Parathyroid adenoma (tissue), 2 donors: ENCODE measurements at regions not wholly inside any gene's neighbourhood (a gene's known extent, or its start where the extent isn't known, plus 50 kb on each side); places are given as distances from the start of the nearest gene placed in this dataset.

Experiments used
- H2AFZ ChIP-seq: fragments of 300-600 bp; sonication (generic); one replicate; pipeline ENCODE4 v1.7.0; 2017; ENCODE audit warnings: antibody characterized with exemption, mild to moderate bottlenecking
- H3K27ac ChIP-seq: fragments of 300-600 bp; sonication (generic); one replicate; pipeline ENCODE4 v1.7.0; 2017
- H3K27me3 ChIP-seq: fragments of 300-600 bp; sonication (generic); one replicate; pipeline ENCODE4 v1.7.0; 2017; ENCODE audit warnings: low read length; ENCODE audit not compliant: control insufficient read depth, insufficient read depth
- H3K36me3 ChIP-seq: fragments of 300-600 bp; sonication (generic); one replicate; pipeline ENCODE4 v1.7.0; 2017; ENCODE audit warnings: low read length; ENCODE audit not compliant: control insufficient read depth, insufficient read depth
- H3K4me1 ChIP-seq: fragments of 300-600 bp; sonication (generic); one replicate; pipeline ENCODE4 v1.7.0; 2017; ENCODE audit warnings: control low read depth
- H3K4me2 ChIP-seq: fragments of 300-600 bp; sonication (generic); one replicate; pipeline ENCODE4 v1.7.0; 2017; ENCODE audit warnings: low read length
- H3K4me3 ChIP-seq: fragments of 300-600 bp; sonication (generic); one replicate; pipeline ENCODE4 v1.7.0; 2017; ENCODE audit warnings: low read depth, low read length
- H3K79me2 ChIP-seq: fragments of 300-600 bp; sonication (generic); one replicate; pipeline ENCODE4 v1.7.0; 2017; ENCODE audit warnings: control low read depth
- H3K9ac ChIP-seq: fragments of 300-600 bp; sonication (generic); one replicate; pipeline ENCODE4 v1.7.0; 2017; ENCODE audit warnings: mild to moderate bottlenecking
- H3K9me3 ChIP-seq: fragments of 300-600 bp; sonication (generic); one replicate; pipeline ENCODE4 v1.7.0; 2017; ENCODE audit warnings: low read length; ENCODE audit not compliant: control insufficient read depth
- CTCF ChIP-seq: fragments of 300-600 bp; sonication (generic); IDR thresholded peaks from one replicate; pipeline ENCODE4 v1.7.0; 2017; ENCODE audit warnings: antibody characterized with exemption, mild to moderate bottlenecking
- donor health status: primary hyperparathyroidism.

GRCh38 chr11:82303671-82304070, 430.0 kb downstream of the FAM181B start:
- Histone ChIP-seq H2AFZ (no peak overlapping the region), H3K4me3 (no peak overlapping the region), H3K79me2 (no peaks in the 10 kb centered on the region), H3K27me3 (no peaks in the 10 kb centered on the region), H3K27ac (no peak overlapping the region), H3K9ac (no peak overlapping the region), H3K4me2 (no peak overlapping the region), H3K36me3 (no peaks in the 10 kb centered on the region), H3K9me3 (no peaks in the 10 kb centered on the region), H3K4me1 (no peaks in the 10 kb centered on the region)
- no peak for TF ChIP-seq CTCF

GRCh38 chr11:82288471-82288870, 445.2 kb downstream of the FAM181B start:
- Histone ChIP-seq H3K9ac (no peak overlapping the region), H2AFZ (no peak overlapping the region), H3K4me1 (no peaks in the 10 kb centered on the region), H3K4me3 (no peak overlapping the region), H3K36me3 (no peaks in the 10 kb centered on the region), H3K4me2 (no peak overlapping the region), H3K27me3 (no peaks in the 10 kb centered on the region), H3K9me3 (no peaks in the 10 kb centered on the region), H3K27ac (no peak overlapping the region), H3K79me2 (no peaks in the 10 kb centered on the region)
- TF ChIP-seq CTCF: no peak

- no peak overlapping the region for H3K27ac ChIP-seq
Observed at GRCh38 chr11:82270870-82271269, 462.8 kb downstream of the FAM181B start.

GRCh38 chr11:82268627-82269026, 465.0 kb downstream of the FAM181B start:
- no peaks in the 10 kb centered on the region for H3K9me3 ChIP-seq
- H3K27ac ChIP-seq: no peak overlapping the region
- no peaks in the 10 kb centered on the region for H3K36me3 ChIP-seq
- no peak for TF ChIP-seq CTCF
- H3K27me3 ChIP-seq: no peaks in the 10 kb centered on the region
- no peaks in the 10 kb centered on the region for H3K4me1 ChIP-seq
- H3K79me2 ChIP-seq: no peaks in the 10 kb centered on the region
- no peak overlapping the region for H3K9ac ChIP-seq
- no peak overlapping the region for H2AFZ ChIP-seq
- H3K4me3 ChIP-seq: no peak overlapping the region
- no peak overlapping the region for H3K4me2 ChIP-seq

More at GRCh38 chr11:82270870-82271269, 462.8 kb downstream of the FAM181B start:
- Histone ChIP-seq H3K9ac (no peak overlapping the region), H3K9me3 (no peaks in the 10 kb centered on the region), H3K36me3 (no peaks in the 10 kb centered on the region), H3K79me2 (no peaks in the 10 kb centered on the region), H3K27me3 (no peaks in the 10 kb centered on the region), H3K4me1 (no peaks in the 10 kb centered on the region), H2AFZ (no peak overlapping the region), H3K4me3 (no peak overlapping the region), H3K4me2 (no peak overlapping the region)
- TF ChIP-seq CTCF: no peak

DNA sequence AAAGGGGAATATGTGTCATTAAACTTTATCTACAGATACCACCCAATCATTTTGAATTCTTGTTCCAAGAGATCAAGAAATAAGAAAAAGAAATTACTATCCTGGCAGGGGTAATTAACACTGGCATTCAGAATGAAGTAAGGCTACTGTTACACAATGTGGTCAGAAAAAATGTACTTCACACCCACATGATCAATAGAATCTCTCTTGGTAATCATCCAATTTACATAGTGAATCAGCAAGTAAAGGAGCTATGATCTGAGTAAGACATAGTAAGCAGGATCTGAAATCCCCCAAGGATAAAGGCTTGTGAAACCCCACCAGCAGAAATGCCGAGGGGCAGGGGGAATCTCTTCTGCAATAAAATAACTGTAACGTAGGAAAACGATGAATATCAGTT, 466.5 kb downstream of the FAM181B start:
- TF ChIP-seq CTCF: no peak
- Histone ChIP-seq H3K4me3 (no peak overlapping the region), H3K9ac (no peak overlapping the region), H3K4me1 (no peaks in the 10 kb centered on the region), H3K79me2 (no peaks in the 10 kb centered on the region), H3K4me2 (no peak overlapping the region), H3K36me3 (no peaks in the 10 kb centered on the region), H2AFZ (no peak overlapping the region), H3K9me3 (no peaks in the 10 kb centered on the region), H3K27ac (no peak overlapping the region), H3K27me3 (no peaks in the 10 kb centered on the region)
